Right lobe of liver (tissue), 6 donors: ENCODE measurements at regions not wholly inside any gene's neighbourhood (a gene's known extent, or its start where the extent isn't known, plus 50 kb on each side); places are given as distances from the start of the nearest gene placed in this dataset.

ENCODE experiments used
- ATAC-seq, 4 donors: fragments of 200-7000 bp; cut with Tn5 transposase; one replicate each; pipeline ENCODE4 v1.9.1; 2020; ENCODE audit warnings: mild to moderate bottlenecking in 4 of 4, moderate library complexity in 4 of 4
- DNase-seq, 3 donors: peaks; one replicate each; pipeline ENCODE4 v3.0.0-alpha.2; 2020
- H3K27ac ChIP-seq, 3 donors: fragments of 200-600 bp; one replicate each; pipeline ENCODE4 v1.8.0; 2022
- H3K27me3 ChIP-seq, 2 donors: fragments of 200-600 bp; one replicate each; pipeline ENCODE4 v1.8.0; 2022
- H3K36me3 ChIP-seq, 4 donors: fragments of 200-600 bp; sonication (generic) in 1 of 4; one replicate each; pipeline versions ENCODE4 v1.5.1 to v1.8.0; 2017 to 2022; ENCODE audit warnings: control low read depth in 1 of 4
- H3K4me1 ChIP-seq, 4 donors: fragments of 200-600 bp; sonication (generic) in 1 of 4; one replicate each; pipeline versions ENCODE4 v1.5.1 to v1.8.0; 2017 to 2022; ENCODE audit warnings: control low read depth in 1 of 4
- H3K4me3 ChIP-seq, 3 donors: fragments of 200-600 bp; one replicate each; pipeline ENCODE4 v1.8.0; 2022
- H3K9me3 ChIP-seq, 4 donors: fragments of 200-600 bp; sonication (generic) in 1 of 4; one replicate each; pipeline versions ENCODE4 v1.5.1 to v1.8.0; 2017 to 2022; ENCODE audit warnings: control low read depth in 1 of 4
- POLR2A ChIP-seq: fragments of 450-650 bp; IDR thresholded peaks from one replicate; pipeline ENCODE4 v1.6.1; 2017; ENCODE audit warnings: antibody characterized with exemption, mild to moderate bottlenecking
- WGBS: methylation state at CpG from one replicate; pipeline ENCODE4 v1.1.6; 2018; ENCODE audit warnings: low coverage, low lambda C conversion rate; ENCODE audit not compliant: insufficient coverage; ENCODE audit errors: missing lambda C conversion rate; 5-methylcytosine and 5-hydroxymethylcytosine counted together
- intact Hi-C, 2 donors: fragments of 100-400 bp; cut with DNase I; formaldehyde crosslinking; loops; one replicate each; pipeline versions ENCODE4 v1.11.2 to v1.14.1; 2022
- small RNA-seq, 2 experiments: library from RNA; depleted of rRNA; stranded (forward); fragments of <200 nt; gene quantifications; one replicate each; pipeline ENCODE3, GENCODE V24; 2016
- TF ChIP-seq, protein P1 (sequence below), 4 donors: fragments of 200-600 bp in 3 of 4; fragments of 450-650 bp in 1 of 4; IDR thresholded peaks; one replicate each; pipeline versions ENCODE4 v1.5.1 to v1.8.0; 2016 to 2022; ENCODE audit warnings: antibody characterized with exemption in 4 of 4, mild to moderate bottlenecking in 2 of 4
- donor health status: DM: no; HTN: yes; CAD: no.
- donor health status: DM: no; HTN: no; CAD: no.
- donor health status: DM: no; HTN: no; CAD: no.
- donor health status: DM: no; HTN: yes; CAD: no.
- donor health status: DM: no; HTN: yes; CAD: no.

DNA sequence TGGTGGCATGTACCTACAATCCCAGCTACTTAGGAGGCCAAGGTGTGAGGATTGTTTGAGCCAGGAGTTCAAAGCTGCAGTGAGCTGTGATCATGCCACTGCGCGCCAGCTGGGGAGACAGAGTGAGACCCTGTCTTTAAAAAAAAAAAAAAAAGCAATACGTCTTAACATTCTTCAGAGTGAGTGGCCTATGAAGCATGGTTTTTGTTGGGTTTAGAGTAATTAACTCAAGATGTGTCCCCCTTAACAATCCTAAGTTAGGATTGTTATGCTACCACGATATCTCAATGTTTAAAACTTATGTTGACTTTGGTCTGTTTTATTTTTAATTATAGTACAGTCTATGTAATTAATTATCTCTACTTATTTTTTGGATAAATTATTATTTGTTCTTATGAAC, 156.1 kb downstream of the HIPK3 start:
- ATAC-seq = no peak
- WGBS = 55% methylated on average over 4 of the region's 4 CpGs
- no peak for TF ChIP-seq POLR2A
- TF ChIP-seq, protein P1, sequence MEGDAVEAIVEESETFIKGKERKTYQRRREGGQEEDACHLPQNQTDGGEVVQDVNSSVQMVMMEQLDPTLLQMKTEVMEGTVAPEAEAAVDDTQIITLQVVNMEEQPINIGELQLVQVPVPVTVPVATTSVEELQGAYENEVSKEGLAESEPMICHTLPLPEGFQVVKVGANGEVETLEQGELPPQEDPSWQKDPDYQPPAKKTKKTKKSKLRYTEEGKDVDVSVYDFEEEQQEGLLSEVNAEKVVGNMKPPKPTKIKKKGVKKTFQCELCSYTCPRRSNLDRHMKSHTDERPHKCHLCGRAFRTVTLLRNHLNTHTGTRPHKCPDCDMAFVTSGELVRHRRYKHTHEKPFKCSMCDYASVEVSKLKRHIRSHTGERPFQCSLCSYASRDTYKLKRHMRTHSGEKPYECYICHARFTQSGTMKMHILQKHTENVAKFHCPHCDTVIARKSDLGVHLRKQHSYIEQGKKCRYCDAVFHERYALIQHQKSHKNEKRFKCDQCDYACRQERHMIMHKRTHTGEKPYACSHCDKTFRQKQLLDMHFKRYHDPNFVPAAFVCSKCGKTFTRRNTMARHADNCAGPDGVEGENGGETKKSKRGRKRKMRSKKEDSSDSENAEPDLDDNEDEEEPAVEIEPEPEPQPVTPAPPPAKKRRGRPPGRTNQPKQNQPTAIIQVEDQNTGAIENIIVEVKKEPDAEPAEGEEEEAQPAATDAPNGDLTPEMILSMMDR (IDR thresholded peaks at IDR 0.05) = no peak
- intact Hi-C loops = no loop called here
- Histone ChIP-seq H3K4me1 (no peaks in the 10 kb centered on the region), H3K4me3 (no peak overlapping the region), H3K27me3 (peaks cover 0 to 4% of the 10 kb centered on the region in 2 donors), H3K36me3 (no peaks in the 10 kb centered on the region), H3K27ac (no peak overlapping the region), H3K9me3 (no peaks in the 10 kb centered on the region)
- no peak for DNase-seq

DNA sequence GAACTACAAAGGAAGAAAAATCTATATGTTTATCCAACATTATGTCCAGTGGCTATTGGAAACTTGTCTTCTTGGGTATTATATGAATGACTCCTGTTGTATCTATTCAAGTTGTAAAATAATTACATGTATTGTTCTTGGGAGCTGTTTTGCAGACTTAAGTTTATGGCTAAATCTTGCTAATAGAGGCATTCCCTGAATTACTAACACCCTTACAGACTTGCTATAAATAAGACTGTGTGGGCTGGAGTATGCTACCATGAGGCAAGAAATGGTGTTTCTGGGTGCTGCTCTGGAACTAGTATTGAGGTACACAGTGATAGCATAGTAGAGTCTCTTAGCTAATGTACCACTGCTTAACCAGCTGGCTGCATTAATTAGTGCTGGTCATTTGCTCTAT, 155.1 kb downstream of the HIPK3 start:
- TF ChIP-seq POLR2A = no peak
- TF ChIP-seq, protein P1 (IDR thresholded peaks at IDR 0.05) = no peak
- DNase-seq (no peak), ATAC-seq (no peak)
- H3K27ac ChIP-seq = no peak overlapping the region
- no peak overlapping the region for H3K4me3 ChIP-seq
- intact Hi-C loops = no loop called here
- H3K4me1 ChIP-seq = no peaks in the 10 kb centered on the region
- no peaks in the 10 kb centered on the region for H3K9me3 ChIP-seq
- H3K27me3 ChIP-seq = peaks cover 0 to 4% of the 10 kb centered on the region in 2 donors
- H3K36me3 ChIP-seq = no peaks in the 10 kb centered on the region

DNA sequence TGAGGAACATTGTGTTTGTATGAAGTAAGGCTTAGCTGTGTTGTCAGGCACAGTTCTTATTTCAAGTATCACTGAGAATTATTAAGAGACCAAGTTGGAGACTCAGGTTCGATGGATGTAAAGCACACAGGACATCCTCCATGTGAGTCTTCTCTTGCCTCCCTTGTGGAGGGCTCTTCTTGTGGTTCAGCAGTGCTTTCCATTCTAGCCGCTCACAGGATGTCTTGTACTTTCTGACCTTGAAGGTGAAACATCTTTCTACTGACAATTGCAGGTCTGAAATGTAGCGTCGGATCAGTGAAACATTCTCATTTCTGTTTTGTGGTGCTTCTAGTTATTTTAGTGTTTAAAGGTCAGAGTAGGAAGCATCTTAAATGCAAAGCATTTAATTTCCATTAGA, 154.6 kb downstream of the HIPK3 start:
- Histone ChIP-seq H3K36me3 (no peaks in the 10 kb centered on the region), H3K4me3 (no peak overlapping the region), H3K9me3 (no peaks in the 10 kb centered on the region), H3K27me3 (peaks cover 0 to 2% of the 10 kb centered on the region in 2 donors), H3K27ac (no peak overlapping the region), H3K4me1 (no peaks in the 10 kb centered on the region)
- ATAC-seq (no peak), DNase-seq (no peak)
- TF ChIP-seq, protein P1 (IDR thresholded peaks at IDR 0.05) = no peak
- no peak for TF ChIP-seq POLR2A
- intact Hi-C loops = no loop called here
- WGBS = 69% methylated on average over 4 of the region's 4 CpGs

DNA sequence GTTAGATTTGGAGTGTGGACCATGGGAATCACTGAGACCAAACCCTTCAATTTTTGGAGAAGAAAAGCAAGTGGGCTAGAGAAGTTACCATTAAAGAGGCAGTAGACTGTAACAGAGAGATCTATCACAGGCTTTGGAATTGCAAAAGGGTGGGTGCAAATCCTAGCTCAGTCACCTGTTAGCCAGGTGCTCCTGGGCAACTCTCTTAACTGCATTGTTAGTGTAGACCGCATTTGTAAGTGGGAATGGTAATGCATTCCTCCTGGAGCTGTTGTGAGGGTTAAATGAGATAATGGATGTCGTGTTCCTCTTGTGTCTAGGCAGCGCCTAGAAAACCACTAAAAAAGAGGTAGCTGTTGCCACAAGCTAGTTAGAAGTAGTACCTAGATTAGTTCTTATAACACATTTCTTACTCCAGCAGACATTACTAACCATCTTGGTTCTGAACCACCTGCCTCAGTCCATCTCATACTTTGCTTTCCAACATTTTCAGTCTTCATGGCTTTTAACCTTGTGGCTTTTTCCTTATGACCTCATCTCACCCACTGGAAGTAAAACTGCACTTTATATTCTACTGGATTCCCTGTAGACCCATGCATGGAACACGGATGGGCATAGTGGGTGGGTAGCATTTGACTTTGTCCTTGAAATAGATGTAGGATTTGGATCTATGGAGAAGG, 153.0 kb downstream of the HIPK3 start:
- no peak for ATAC-seq
- H3K36me3 ChIP-seq = no peaks in the 10 kb centered on the region
- 31% methylated on average over 4 of the region's 4 CpGs for WGBS
- TF ChIP-seq, protein P1 (IDR thresholded peaks at IDR 0.05) = no peak
- no peak for TF ChIP-seq POLR2A
- no peak overlapping the region for H3K27ac ChIP-seq
- intact Hi-C loops = no loop called here
- H3K4me3 ChIP-seq = no peak overlapping the region
- H3K27me3 ChIP-seq = no peaks in the 10 kb centered on the region
- DNase-seq = no peak
- no peaks in the 10 kb centered on the region for H3K4me1 ChIP-seq
- H3K9me3 ChIP-seq = no peaks in the 10 kb centered on the region

Small RNAs in the stretch of these regions (small RNA-seq; reads per million reads assigned to genes)
- gene AL133399.1 = 0 reads per million in 2 experiments
